ENCODE measurements at regions not wholly inside any gene's neighbourhood (a gene's known extent, or its start where the extent isn't known, plus 50 kb on each side); places are given as distances from the start of the nearest gene placed in this dataset.

GRCh38 chr6:150730801-150731457, 131.2 kb downstream of the PLEKHG1 start:
- Mint-ChIP-seq H3K4me3 (no peak overlapping the region), H3K27ac (ENCODE audit: unreplicated experiment) (no peak overlapping the region), H3K4me1 (peaks cover 7% of the 10 kb centered on the region), H3K9me3 (peaks cover 5% of the 10 kb centered on the region), H3K27me3 (ENCODE audit: low read depth) (no peaks in the 10 kb centered on the region), H3K36me3 (ENCODE audit: low read depth) (peaks cover 18% of the 10 kb centered on the region)
- no peak for DNase-seq (ENCODE audit: low read depth, low spot score)
- TF ChIP-seq CTCF (conservative IDR thresholded peaks at IDR 0.05): no peak

GRCh38 chr6:150732765-150733539, 132.6 kb upstream of the MTHFD1L start:
- Mint-ChIP-seq H3K27ac (ENCODE audit: unreplicated experiment) (peak overlapping the region; percentile 79), H3K4me1 (peaks cover under 1% of the 10 kb centered on the region), H3K9me3 (peaks cover 5% of the 10 kb centered on the region), H3K4me3 (no peak overlapping the region), H3K27me3 (ENCODE audit: low read depth) (no peaks in the 10 kb centered on the region), H3K36me3 (ENCODE audit: low read depth) (peaks cover 18% of the 10 kb centered on the region)
- DNase-seq (ENCODE audit: low read depth, low spot score): no peak
- TF ChIP-seq CTCF (conservative IDR thresholded peaks at IDR 0.05): no peak

- DNase-seq (ENCODE audit: low read depth, low spot score): no peak
- H3K27me3 Mint-ChIP-seq (ENCODE audit: low read depth): no peaks in the 10 kb centered on the region
- H3K4me1 Mint-ChIP-seq: peaks cover 8% of the 10 kb centered on the region
- peaks cover 18% of the 10 kb centered on the region for H3K36me3 Mint-ChIP-seq (ENCODE audit: low read depth)
- H3K27ac Mint-ChIP-seq (ENCODE audit: unreplicated experiment): peak overlapping the region; percentile 79
- peaks cover 5% of the 10 kb centered on the region for H3K9me3 Mint-ChIP-seq
- no peak overlapping the region for H3K4me3 Mint-ChIP-seq
- no peak for TF ChIP-seq CTCF (conservative IDR thresholded peaks at IDR 0.05)
These were observed 131.8 kb upstream of the MTHFD1L start for GRCh38 chr6:150733726-150734125.

GRCh38 chr6:150734235-150734634, 131.3 kb upstream of the MTHFD1L start:
- H3K27me3 Mint-ChIP-seq (ENCODE audit: low read depth): no peaks in the 10 kb centered on the region
- no peak for DNase-seq (ENCODE audit: low read depth, low spot score)
- H3K4me3 Mint-ChIP-seq: no peak overlapping the region
- H3K9me3 Mint-ChIP-seq: peaks cover 5% of the 10 kb centered on the region
- peaks cover 13% of the 10 kb centered on the region for H3K4me1 Mint-ChIP-seq
- no peak for TF ChIP-seq CTCF (conservative IDR thresholded peaks at IDR 0.05)
- H3K27ac Mint-ChIP-seq (ENCODE audit: unreplicated experiment): no peak overlapping the region
- peaks cover 18% of the 10 kb centered on the region for H3K36me3 Mint-ChIP-seq (ENCODE audit: low read depth)

GRCh38 chr6:150735341-150735851, 130.1 kb upstream of the MTHFD1L start:
- H3K27me3 Mint-ChIP-seq (ENCODE audit: low read depth): no peaks in the 10 kb centered on the region
- H3K4me3 Mint-ChIP-seq: no peak overlapping the region
- H3K27ac Mint-ChIP-seq (ENCODE audit: unreplicated experiment): no peak overlapping the region
- H3K4me1 Mint-ChIP-seq: peaks cover 23% of the 10 kb centered on the region
- H3K9me3 Mint-ChIP-seq: peaks cover 2% of the 10 kb centered on the region
- H3K36me3 Mint-ChIP-seq (ENCODE audit: low read depth): peaks cover 14% of the 10 kb centered on the region
- no peak for TF ChIP-seq CTCF (conservative IDR thresholded peaks at IDR 0.05)
- no peak for DNase-seq (ENCODE audit: low read depth, low spot score)

Data from neural crest cell (in vitro differentiated cells).